ENCODE measurements at regions not wholly inside any gene's neighbourhood (a gene's known extent, or its start where the extent isn't known, plus 50 kb on each side); places are given as distances from the start of the nearest gene placed in this dataset.

DNA sequence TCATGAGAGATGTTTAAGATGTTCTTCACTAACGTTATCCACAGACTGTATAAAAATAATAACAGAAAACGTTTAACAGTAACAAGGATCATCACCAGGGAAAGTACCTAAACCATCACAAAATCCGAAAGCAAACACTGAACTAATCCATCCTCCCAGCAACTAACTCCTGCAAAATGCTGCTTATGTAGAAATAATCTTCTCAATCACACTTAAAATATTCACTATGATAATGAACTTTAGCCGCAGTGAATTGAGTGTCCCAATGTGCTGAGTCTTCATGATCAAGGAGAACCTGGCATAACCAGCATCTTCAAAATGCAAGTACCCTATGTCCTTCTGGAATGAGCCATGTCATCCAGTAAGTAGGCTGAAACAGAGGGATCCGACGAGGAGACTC is 166.1 kb downstream of the LTN1 start:
- Histone ChIP-seq H3K27me3 (no peaks in the 10 kb centered on the region), H3K9me3 (ENCODE audit: low read depth) (no peaks in the 10 kb centered on the region), H3K36me3 (no peaks in the 10 kb centered on the region), H3K4me3 (no peak overlapping the region), H3K4me1 (ENCODE audit: low read depth) (peaks cover 28% of the 10 kb centered on the region), H3K27ac (peak overlapping the region; percentile 65)
- TF ChIP-seq, protein P1, sequence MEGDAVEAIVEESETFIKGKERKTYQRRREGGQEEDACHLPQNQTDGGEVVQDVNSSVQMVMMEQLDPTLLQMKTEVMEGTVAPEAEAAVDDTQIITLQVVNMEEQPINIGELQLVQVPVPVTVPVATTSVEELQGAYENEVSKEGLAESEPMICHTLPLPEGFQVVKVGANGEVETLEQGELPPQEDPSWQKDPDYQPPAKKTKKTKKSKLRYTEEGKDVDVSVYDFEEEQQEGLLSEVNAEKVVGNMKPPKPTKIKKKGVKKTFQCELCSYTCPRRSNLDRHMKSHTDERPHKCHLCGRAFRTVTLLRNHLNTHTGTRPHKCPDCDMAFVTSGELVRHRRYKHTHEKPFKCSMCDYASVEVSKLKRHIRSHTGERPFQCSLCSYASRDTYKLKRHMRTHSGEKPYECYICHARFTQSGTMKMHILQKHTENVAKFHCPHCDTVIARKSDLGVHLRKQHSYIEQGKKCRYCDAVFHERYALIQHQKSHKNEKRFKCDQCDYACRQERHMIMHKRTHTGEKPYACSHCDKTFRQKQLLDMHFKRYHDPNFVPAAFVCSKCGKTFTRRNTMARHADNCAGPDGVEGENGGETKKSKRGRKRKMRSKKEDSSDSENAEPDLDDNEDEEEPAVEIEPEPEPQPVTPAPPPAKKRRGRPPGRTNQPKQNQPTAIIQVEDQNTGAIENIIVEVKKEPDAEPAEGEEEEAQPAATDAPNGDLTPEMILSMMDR (IDR thresholded peaks at IDR 0.05; ENCODE audit: low read depth, low read length) = no peak
- DNase-seq (ENCODE audit: low read depth in 1 of 2, low spot score in 1 of 2) = no peak

DNA sequence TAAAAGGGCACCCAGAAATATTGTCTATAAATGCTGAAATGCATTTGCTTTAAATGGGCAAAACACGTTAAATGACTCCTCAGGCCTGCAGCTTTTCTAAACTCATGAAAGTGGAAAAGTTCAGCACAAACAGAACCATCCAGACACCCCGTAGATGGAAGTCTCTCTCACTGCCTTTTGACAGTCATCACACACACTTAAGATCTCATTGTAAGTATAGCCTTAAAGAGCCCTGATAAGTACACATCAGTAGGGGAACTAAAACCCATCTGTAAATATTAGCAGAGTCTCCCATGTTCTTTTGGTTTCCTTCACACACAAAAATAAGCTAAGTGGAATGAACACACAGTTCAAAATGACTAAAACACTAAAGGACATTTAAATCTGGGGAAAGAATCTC is 166.7 kb downstream of the LTN1 start:
- Histone ChIP-seq H3K27me3 (no peaks in the 10 kb centered on the region), H3K4me1 (ENCODE audit: low read depth) (peaks cover 28% of the 10 kb centered on the region), H3K36me3 (no peaks in the 10 kb centered on the region), H3K4me3 (no peak overlapping the region), H3K9me3 (ENCODE audit: low read depth) (no peaks in the 10 kb centered on the region), H3K27ac (peak overlapping the region; percentile 65)
- TF ChIP-seq, protein P1 (IDR thresholded peaks at IDR 0.05; ENCODE audit: low read depth, low read length) = no peak
- DNase-seq (ENCODE audit: low read depth in 1 of 2, low spot score in 1 of 2) = peak in 1 of 2 donors; percentile 35

DNA sequence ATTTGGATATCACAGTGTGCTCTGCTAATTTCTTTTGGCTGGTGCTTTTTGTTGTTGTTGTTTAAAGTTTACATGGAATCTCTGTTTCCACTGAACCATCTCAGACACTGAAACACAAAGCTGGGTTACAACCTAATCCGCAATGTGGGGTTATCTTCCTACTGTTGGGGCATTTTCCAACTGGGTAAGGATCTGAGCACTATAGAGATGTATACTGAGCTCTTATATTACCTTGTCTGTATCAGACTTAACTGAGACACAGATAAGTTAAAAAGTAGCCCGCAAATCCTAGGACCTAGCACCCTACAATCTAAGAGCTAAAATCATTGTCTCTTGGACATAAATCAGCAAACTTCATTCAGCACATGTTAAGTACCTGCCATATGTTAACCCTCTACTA is 169.2 kb downstream of the LTN1 start:
- H3K9me3 ChIP-seq (ENCODE audit: low read depth) = no peaks in the 10 kb centered on the region
- no peaks in the 10 kb centered on the region for H3K27me3 ChIP-seq
- H3K4me3 ChIP-seq = no peak overlapping the region
- TF ChIP-seq, protein P1 (IDR thresholded peaks at IDR 0.05; ENCODE audit: low read depth, low read length) = no peak
- DNase-seq (ENCODE audit: low read depth in 1 of 2, low spot score in 1 of 2) = no peak
- H3K4me1 ChIP-seq (ENCODE audit: low read depth) = peaks cover 28% of the 10 kb centered on the region
- no peaks in the 10 kb centered on the region for H3K36me3 ChIP-seq
- no peak overlapping the region for H3K27ac ChIP-seq

DNA sequence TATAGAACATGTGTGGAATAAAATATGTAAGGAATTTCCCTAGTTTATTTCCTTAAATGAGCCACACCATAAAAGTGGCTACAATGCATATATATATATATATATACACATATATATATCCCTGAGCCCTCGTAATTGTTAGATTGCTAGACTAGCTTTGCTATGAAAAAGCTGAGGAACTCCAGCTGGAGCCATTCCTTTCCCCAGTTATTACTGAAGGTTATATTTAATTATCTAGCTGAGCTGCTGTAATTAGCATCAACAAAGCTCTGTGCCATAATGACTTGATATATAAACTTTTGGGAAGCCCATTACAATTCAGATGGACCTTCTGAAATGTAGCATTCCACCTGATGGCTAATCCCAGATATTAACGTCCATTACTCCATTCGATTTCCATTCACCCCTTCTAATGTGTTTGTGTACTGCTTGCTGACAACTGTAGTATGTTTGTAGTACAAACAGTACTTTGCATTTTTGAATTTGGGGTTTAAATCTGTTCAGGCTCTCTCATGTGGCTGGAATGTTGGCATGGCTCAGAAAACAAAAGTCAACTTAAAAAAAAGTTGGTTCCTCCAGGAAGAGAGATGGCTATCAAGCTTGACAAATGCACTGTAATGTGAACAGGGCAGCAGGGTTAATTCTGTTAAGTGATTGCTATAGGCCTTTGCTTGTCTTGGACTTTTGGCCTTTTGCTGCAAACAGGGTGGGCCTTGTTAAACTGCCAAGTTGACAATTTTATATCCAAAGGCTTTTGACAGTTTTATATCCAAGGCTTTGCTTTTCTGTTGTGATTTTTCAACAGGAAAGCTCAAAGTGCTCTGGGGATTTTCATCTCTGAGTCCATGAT is 170.0 kb downstream of the LTN1 start:
- no peak overlapping the region for H3K4me3 ChIP-seq
- TF ChIP-seq, protein P1 (IDR thresholded peaks at IDR 0.05; ENCODE audit: low read depth, low read length) = no peak
- peaks cover 28% of the 10 kb centered on the region for H3K4me1 ChIP-seq (ENCODE audit: low read depth)
- H3K9me3 ChIP-seq (ENCODE audit: low read depth) = no peaks in the 10 kb centered on the region
- peak overlapping the region; percentile 32 for H3K27ac ChIP-seq
- DNase-seq (ENCODE audit: low read depth in 1 of 2, low spot score in 1 of 2) = peak in 1 of 2 donors; percentile 38
- H3K27me3 ChIP-seq = no peaks in the 10 kb centered on the region
- no peaks in the 10 kb centered on the region for H3K36me3 ChIP-seq

DNA sequence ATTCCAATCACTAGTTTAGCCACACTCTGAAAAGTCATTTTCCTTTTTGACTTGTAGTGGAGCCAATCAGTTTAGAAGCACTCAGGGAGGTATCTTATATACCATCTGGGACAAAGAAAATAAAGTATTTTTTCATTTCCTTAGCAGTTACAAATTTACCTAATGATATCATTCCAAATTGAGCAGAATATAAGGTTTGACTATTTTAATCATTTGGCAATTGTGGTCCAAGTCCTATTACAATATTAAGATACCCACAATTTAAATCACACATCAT is 170.6 kb downstream of the LTN1 start:
- TF ChIP-seq, protein P1 (IDR thresholded peaks at IDR 0.05; ENCODE audit: low read depth, low read length) = no peak
- DNase-seq (ENCODE audit: low read depth in 1 of 2, low spot score in 1 of 2) = no peak
- H3K27me3 ChIP-seq = no peaks in the 10 kb centered on the region
- peaks cover 28% of the 10 kb centered on the region for H3K4me1 ChIP-seq (ENCODE audit: low read depth)
- H3K9me3 ChIP-seq (ENCODE audit: low read depth) = no peaks in the 10 kb centered on the region
- H3K4me3 ChIP-seq = no peak overlapping the region
- H3K36me3 ChIP-seq = no peaks in the 10 kb centered on the region
- no peak overlapping the region for H3K27ac ChIP-seq
